Heart left ventricle (tissue), 16 donors: ENCODE measurements at regions not wholly inside any gene's neighbourhood (a gene's known extent, or its start where the extent isn't known, plus 50 kb on each side); places are given as distances from the start of the nearest gene placed in this dataset.

Experiments
- ATAC-seq, 4 donors: fragments of 200-7000 bp; cut with Tn5 transposase; one replicate each; pipeline ENCODE4 v1.9.1; 2020 to 2022; ENCODE audit warnings: moderate library complexity in 4 of 4, mild to moderate bottlenecking in 3 of 4, moderate number of reproducible peaks in 1 of 4
- DNase-seq, 5 donors: peaks; one replicate each; pipeline ENCODE4 v3.0.0-alpha.2; 2020
- H3K27ac ChIP-seq, 12 donors: fragments of 200-600 bp; sonication (generic) in 4 of 12; one replicate each; pipeline versions ENCODE4 v1.5.0 to v1.8.0; 2016 to 2022; ENCODE audit warnings: mild to moderate bottlenecking in 2 of 12
- H3K27me3 ChIP-seq, 9 donors: fragments of 200-600 bp; sonication (generic) in 2 of 9; one replicate each; pipeline versions ENCODE4 v1.5.1 to v1.8.0; 2016 to 2022; ENCODE audit warnings: mild to moderate bottlenecking in 3 of 9
- H3K36me3 ChIP-seq, 9 donors: fragments of 200-600 bp; sonication (generic) in 2 of 9; one replicate each; pipeline versions ENCODE4 v1.5.0 to v1.8.0; 2018 to 2022; ENCODE audit warnings: mild to moderate bottlenecking in 2 of 9
- H3K4me1 ChIP-seq, 12 donors: fragments of 200-600 bp; sonication (generic) in 4 of 12; one replicate each; pipeline versions ENCODE4 v1.5.0 to v1.8.0; 2016 to 2022; ENCODE audit warnings: mild to moderate bottlenecking in 3 of 12
- H3K4me3 ChIP-seq, 12 donors: fragments of 200-600 bp; sonication (generic) in 4 of 12; one replicate each; pipeline versions ENCODE4 v1.5.0 to v1.8.0; 2017 to 2022; ENCODE audit warnings: mild to moderate bottlenecking in 9 of 12, moderate library complexity in 4 of 12
- H3K9me3 ChIP-seq, 12 donors: fragments of 200-600 bp; sonication (generic) in 4 of 12; one replicate each; pipeline versions ENCODE4 v1.5.0 to v1.8.0; 2016 to 2022; ENCODE audit warnings: mild to moderate bottlenecking in 1 of 12
- POLR2A ChIP-seq, 2 donors: fragments of 450-650 bp; IDR thresholded peaks; one replicate each; pipeline ENCODE4 v1.6.1; 2017; ENCODE audit warnings: antibody characterized with exemption in 2 of 2, mild to moderate bottlenecking in 2 of 2, moderate library complexity in 2 of 2
- WGBS, 4 donors: extraction: QIAGEN DNeasy Blood & Tissue Kit in 2 of 4; methylation state at CpG; one replicate each; pipeline versions ENCODE4 v1.1.5 to v1.1.7; 2013 to 2018; 5-methylcytosine and 5-hydroxymethylcytosine counted together
- intact Hi-C, 10 donors: fragments of 100-400 bp; cut with DNase I; formaldehyde crosslinking; loops; one replicate each; pipeline versions ENCODE4 v1.11.1 to v1.14.2; 2022
- TF ChIP-seq, protein P1 (sequence below), 12 donors: fragments of 200-600 bp; sonication (generic) in 4 of 12; IDR thresholded peaks; one replicate each; pipeline versions ENCODE4 v1.5.0 to v1.8.0; 2018 to 2022; ENCODE audit warnings: antibody characterized with exemption in 12 of 12, mild to moderate bottlenecking in 5 of 12
- donor health status: ischemic (EF 13 %, LVEDD 7.1; RV severe dilation, severe dysfunction).
- donor health status: healthy with polysubstance abuse.
- donor health status: DM: no; HTN: yes; CAD: no.
- donor health status: DM: no; HTN: no; CAD: no.
- donor health status: ischemic (EF 25% LVEDD 6.9; RV normal size, moderate dysfunction).
- donor health status: ischemic (EF 25% LVEDD 5.7; RV mildly dilated, moderate dysfunction).
- donor health status: healthy.
- donor health status: DM: yes; HTN: yes; CAD: no.
- donor health status: ischemic (EF 35%, LVEDD 5.7; RV mildly dilated, moderate dysfunction).
- donor health status: nonischemic (EF 11% LVEDD 7.7; RV severe dilation, severe dysfunction).
- donor health status: DM: yes; HTN: yes; CAD: no.
- donor health status: PGD.
- donor health status: ischemic (EF 29% LVEDD 5.4; RV normal size, mild dysfunction).
- donor health status: nonischemic (EF 23%, LVEDD 6.1; RV moderate dilation, normal function).

DNA sequence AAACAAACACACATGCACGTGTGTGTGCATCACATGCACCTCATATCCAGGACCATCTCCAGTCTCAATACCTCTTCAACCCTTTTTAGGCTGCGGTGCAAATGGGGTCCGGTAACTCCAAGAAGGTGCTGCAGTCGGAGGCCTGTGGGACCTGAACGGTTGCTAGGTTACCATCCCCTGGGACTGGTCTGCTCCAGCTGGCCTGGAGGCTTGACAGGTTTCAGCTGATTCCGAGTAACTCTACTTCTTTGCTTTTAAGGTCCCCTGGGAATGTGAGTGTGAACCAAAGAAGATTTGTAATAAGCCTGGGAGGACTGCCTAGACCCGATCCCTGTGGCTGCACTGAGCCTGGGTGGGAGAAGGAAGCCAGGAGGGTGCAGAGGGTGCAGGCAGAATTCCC lies 117.5 kb downstream of the CCNA1 start:
- 54 to 65% (median 60%) methylated on average over 7 of the region's 7 CpGs for WGBS, 4 donors
- TF ChIP-seq, protein P1, sequence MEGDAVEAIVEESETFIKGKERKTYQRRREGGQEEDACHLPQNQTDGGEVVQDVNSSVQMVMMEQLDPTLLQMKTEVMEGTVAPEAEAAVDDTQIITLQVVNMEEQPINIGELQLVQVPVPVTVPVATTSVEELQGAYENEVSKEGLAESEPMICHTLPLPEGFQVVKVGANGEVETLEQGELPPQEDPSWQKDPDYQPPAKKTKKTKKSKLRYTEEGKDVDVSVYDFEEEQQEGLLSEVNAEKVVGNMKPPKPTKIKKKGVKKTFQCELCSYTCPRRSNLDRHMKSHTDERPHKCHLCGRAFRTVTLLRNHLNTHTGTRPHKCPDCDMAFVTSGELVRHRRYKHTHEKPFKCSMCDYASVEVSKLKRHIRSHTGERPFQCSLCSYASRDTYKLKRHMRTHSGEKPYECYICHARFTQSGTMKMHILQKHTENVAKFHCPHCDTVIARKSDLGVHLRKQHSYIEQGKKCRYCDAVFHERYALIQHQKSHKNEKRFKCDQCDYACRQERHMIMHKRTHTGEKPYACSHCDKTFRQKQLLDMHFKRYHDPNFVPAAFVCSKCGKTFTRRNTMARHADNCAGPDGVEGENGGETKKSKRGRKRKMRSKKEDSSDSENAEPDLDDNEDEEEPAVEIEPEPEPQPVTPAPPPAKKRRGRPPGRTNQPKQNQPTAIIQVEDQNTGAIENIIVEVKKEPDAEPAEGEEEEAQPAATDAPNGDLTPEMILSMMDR (IDR thresholded peaks at IDR 0.05), result no peak
- no peak for TF ChIP-seq POLR2A (IDR thresholded peaks at IDR 0.05)
- H3K36me3 ChIP-seq, result no peaks in the 10 kb centered on the region
- H3K4me1 ChIP-seq, result peaks cover 0 to 9% (median 0%) of the 10 kb centered on the region in 12 donors
- H3K9me3 ChIP-seq, result no peaks in the 10 kb centered on the region
- peak in 3 of 5 donors; percentile 18 to 40 (median 35) for DNase-seq
- peak in 2 of 4 donors; percentile 18 to 57 for ATAC-seq
- H3K27me3 ChIP-seq, result no peaks in the 10 kb centered on the region
- no peak overlapping the region for H3K27ac ChIP-seq
- intact Hi-C loops, result no loop called here
- no peak overlapping the region for H3K4me3 ChIP-seq

DNA sequence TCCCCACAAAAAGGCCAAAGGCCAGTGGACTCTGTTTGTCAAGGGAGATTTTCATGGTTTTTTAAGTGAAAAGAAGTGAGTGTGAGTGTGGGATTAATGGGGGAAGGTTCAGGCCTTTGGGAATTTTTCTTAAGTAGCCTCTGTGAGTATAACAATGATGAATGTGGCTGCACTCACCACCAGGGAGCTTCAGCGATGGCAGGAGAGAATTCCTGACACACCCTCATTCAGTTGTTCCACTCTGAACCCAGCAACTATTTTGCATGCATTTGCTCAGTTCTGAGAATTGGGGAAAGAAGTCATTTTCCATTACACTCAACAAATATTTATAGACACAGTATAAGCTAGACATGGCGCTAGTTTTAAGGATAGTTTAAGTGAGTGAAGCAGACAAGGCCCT lies 117.9 kb downstream of the CCNA1 start:
- Histone ChIP-seq H3K27ac (no peak overlapping the region), H3K4me1 (peaks cover 0 to 9% (median 0%) of the 10 kb centered on the region in 12 donors), H3K4me3 (no peak overlapping the region), H3K9me3 (no peaks in the 10 kb centered on the region), H3K27me3 (no peaks in the 10 kb centered on the region), H3K36me3 (no peaks in the 10 kb centered on the region)
- intact Hi-C loops, result no loop called here
- ATAC-seq, result no peak
- TF ChIP-seq POLR2A (IDR thresholded peaks at IDR 0.05), result no peak
- no peak for DNase-seq
- 64 to 84% (median 76%) methylated on average over 2 of the region's 2 CpGs for WGBS, 4 donors

DNA sequence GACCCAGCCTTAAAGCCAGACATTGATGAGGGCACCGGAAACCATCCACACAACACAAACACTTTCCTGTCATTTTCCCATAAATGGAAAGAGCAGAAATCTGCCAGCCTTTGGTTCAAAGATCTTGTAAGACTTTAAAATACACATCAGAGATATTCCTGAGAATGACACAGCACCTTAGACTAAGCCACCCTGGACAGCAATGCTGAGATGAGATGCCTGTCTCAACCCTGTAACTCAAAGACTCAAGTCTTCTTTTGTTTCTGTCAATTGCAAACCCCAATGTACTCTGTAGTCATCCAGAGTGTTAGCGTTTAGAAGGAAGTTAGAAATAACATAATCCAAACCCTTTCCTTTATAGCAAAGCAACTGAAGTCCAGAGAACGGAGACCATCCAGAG lies 119.2 kb downstream of the CCNA1 start:
- WGBS, 4 donors, result 69 to 93% (median 85%) methylated on average over 3 of the region's 3 CpGs
- Histone ChIP-seq H3K4me3 (no peak overlapping the region), H3K4me1 (peaks cover 0 to 9% (median 0%) of the 10 kb centered on the region in 12 donors), H3K27me3 (no peaks in the 10 kb centered on the region), H3K36me3 (no peaks in the 10 kb centered on the region), H3K9me3 (no peaks in the 10 kb centered on the region), H3K27ac (no peak overlapping the region)
- ATAC-seq (no peak), DNase-seq (no peak)
- TF ChIP-seq POLR2A (IDR thresholded peaks at IDR 0.05), result no peak
- TF ChIP-seq, protein P1 (IDR thresholded peaks at IDR 0.05), result no peak
- intact Hi-C loops, result no loop called here

DNA sequence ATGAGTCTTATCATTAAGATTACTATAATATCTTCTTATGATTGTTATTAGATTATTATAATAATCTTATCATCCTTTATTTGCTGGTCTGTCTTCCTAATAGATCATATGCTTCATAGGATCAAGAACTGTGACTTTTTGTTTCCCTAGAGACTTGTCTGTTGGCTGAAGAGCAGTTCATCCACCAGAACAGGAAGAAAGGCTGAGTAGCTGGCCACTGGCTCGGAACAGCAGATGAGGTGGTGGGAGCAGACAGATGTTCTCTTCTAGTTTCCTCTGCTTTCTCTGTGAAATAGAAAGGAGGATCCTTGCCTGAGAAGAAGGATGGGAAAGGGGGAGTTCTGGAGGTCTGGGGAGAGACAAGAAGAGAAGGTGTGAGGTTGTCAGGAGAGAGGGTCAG lies 120.0 kb downstream of the CCNA1 start:
- ATAC-seq (no peak), DNase-seq (no peak)
- Histone ChIP-seq H3K4me1 (peaks cover 0 to 9% (median 0%) of the 10 kb centered on the region in 12 donors), H3K27ac (no peak overlapping the region), H3K4me3 (no peak overlapping the region), H3K27me3 (no peaks in the 10 kb centered on the region), H3K36me3 (no peaks in the 10 kb centered on the region), H3K9me3 (no peaks in the 10 kb centered on the region)
- 65 to 78% (median 68%) methylated on average over 1 of the region's 1 CpG for WGBS, 4 donors
- intact Hi-C loops, result no loop called here
- TF ChIP-seq POLR2A (IDR thresholded peaks at IDR 0.05), result no peak
- TF ChIP-seq, protein P1 (IDR thresholded peaks at IDR 0.05), result no peak

DNA sequence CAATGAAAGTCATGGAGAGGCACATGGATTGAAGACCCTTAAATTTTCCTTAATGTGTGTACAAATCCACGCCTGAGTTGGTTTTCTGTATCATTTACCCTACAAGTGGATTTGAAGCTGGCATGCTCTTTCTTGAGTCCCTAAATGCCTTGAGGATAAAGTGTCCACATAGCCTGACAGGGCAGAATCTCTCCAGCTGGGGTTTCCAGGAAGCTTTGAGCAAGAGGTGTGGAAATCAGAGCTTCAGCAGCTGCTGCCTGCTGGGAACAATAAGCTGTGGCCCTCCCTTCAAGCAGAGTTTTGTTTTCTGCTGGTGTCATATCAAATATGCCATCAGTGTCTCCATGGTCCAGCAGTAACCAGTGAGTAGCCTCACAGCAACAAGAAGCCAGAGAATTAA lies 120.3 kb upstream of the SERTM1 start:
- Histone ChIP-seq H3K27ac (no peak overlapping the region), H3K27me3 (no peaks in the 10 kb centered on the region), H3K9me3 (no peaks in the 10 kb centered on the region), H3K4me1 (peaks cover 0 to 9% (median 0%) of the 10 kb centered on the region in 12 donors), H3K36me3 (no peaks in the 10 kb centered on the region), H3K4me3 (no peak overlapping the region)
- ATAC-seq, result no peak
- no peak for TF ChIP-seq POLR2A (IDR thresholded peaks at IDR 0.05)
- TF ChIP-seq, protein P1 (IDR thresholded peaks at IDR 0.05), result no peak
- intact Hi-C loops, result no loop called here
- no peak for DNase-seq
- WGBS, 4 donors, result 58 to 86% (median 81%) methylated on average over 1 of the region's 1 CpG
